HG03135 (cell line): ENCODE measurements at regions not wholly inside any gene's neighbourhood (a gene's known extent, or its start where the extent isn't known, plus 50 kb on each side); places are given as distances from the start of the nearest gene placed in this dataset.

Experiments used
- ATAC-seq: cut with Tn5 transposase; IDR thresholded peaks from one replicate; pipeline ENCODE4 v1.9.1; 2021; ENCODE audit warnings: mild to moderate bottlenecking, moderate library complexity; ENCODE audit not compliant: unreplicated experiment

DNA sequence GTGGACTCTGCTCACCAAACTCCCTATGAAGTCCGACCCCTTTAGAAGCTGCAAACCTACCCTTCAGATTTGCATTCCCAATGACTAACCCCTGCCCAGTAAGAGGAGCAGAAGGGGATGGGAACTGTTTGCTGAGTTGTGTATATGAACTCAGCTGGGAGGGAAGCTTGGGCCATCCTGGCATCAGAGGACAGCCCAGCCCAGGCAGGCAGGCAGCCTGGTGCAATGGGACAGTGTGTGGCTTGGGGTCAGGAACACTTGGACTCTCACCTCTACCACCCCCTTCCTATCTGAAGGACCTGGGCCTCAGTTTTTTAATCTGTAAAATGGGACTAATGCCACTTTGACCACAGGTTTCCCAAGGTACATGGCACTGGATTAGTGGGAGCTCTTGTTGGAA lies 147.4 kb upstream of the GPR26 start:
- no peak for ATAC-seq

DNA sequence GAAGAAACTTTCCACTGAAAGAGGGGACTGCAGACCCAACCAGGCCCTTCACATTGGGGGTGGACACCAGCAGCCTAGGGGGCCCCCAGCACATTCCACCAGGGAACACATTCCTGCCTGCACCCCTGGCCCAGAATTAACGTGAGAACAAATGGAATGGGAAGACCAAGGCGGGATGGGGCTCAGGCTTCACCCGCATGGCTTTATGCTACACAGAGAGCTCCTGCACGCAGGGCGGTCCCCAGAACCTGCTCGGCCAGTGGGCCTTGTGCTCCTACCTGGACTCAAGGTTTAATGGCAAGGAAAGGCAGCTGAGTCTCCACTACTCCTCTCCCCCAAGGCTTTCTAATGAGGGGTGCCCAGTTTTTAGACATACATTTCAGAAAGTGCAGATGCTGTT lies 146.3 kb upstream of the GPR26 start:
- no peak for ATAC-seq

DNA sequence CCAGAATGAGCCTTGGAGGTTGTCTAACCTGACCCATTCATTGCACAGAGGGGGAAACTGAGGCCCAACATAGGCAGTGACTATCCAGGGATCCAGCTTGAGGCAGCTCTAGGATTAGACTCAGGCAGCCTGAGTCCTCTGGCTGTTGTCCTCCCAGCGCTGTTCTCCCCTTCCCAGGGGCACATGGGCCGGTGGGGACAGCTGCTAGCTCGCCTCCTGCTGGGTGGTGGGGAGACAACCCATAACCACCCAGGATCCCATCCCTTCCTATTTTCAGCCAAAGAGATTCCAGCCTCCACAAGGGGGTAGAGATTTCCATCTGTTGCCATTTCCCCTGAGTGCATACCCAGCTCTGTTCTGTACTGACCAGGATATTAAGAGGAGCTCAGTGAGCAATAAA lies 145.1 kb upstream of the GPR26 start:
- ATAC-seq = no peak

DNA sequence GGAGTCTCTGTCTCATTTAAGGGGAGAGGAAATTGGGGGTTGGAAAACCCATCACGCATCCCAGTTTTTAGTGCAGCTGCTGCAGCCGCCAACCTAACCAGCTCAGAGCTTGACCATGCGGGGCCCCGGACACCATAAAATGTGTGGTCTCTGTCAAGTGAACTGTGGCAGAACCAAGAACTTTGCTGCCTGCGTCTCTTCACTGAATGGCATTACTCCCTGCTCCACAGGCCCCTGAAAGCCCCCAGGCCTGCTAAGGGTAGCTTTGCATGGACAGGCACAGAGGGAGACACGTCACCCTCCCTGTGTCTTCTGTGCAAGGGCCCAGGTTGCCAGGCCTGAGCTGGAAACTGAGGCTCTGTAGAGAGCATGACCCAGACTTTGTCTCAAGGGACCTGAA lies 144.6 kb upstream of the GPR26 start:
- ATAC-seq = no peak

DNA sequence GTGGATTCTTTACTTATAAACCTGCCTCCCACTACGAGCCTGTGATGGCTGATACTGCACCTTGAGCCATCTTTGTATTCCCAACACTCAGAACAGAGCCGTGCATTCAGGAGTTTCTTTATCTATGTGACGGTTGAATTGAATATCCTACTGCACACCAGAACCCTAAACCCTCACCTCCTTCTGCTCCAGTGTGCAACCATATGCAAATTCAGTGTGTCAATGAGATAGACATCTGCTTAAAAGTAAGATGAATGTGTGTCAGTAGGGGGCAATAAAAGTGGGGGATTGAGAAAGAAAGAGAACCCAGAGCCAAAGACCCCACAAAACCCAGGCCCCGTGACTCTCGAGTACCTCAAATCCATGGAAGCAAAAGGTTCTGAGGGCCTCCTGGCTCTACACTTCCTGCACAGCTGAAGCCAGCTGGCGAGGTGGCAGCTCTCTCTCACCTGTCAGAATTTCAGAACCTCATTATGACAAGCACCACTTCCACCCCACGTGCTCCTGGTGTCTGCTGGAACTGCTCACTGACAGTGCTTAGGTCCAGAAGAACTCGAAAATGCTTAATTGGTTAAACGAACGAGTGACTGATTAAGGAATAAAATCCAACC lies 143.3 kb upstream of the GPR26 start:
- no peak for ATAC-seq

DNA sequence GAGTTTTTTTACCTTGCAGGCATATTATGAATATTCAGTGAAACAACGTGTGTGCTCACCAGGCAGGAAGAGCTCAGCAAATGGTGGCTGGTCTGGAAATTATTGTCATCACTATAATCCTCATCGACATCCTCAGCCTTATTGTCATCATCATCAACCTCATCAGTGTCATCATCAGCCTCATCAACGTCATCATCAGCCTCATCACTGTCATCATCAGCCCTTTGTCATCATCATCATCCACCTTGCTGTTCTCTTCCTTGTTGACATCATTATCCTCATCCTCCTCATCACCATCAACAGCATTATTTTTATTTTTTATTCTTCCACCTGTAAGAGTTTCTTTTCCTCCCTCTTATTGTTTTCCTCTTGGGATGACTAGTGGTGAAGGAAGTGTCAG lies 142.3 kb upstream of the GPR26 start:
- ATAC-seq = no peak

DNA sequence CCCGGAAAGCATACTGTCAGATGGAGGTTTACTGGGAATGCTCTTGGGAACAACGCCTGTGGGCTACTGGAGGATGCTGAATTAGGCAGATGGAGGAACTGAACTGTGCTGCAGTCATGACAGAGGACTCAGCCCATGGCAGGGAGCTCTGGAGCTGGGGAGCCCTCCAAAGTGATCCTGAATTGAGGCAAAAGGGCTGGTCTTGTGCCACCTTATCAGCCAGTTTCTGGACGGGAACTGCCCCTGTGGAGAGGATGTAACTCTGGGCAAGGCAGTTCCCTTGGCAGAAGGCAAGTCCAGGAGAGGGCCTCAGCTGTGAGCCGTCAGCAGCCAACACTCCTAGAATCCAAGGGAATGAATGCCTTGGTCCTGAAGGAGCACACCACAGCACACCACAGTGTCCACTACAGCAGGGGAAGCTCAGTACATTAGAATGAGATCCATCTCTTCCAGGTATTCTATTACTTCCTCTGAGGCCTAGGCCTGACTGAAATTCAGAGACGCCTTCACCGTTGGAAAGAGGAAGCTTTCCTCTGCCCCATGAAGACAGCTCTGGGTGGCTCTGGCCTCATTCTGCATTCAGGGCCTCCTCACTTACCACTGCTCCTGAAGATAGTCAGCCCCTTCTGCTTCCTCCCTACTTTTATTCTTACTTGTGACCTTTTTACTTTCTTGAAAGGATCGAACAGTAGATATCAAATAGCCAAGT lies 139.6 kb upstream of the GPR26 start:
- ATAC-seq = no peak

DNA sequence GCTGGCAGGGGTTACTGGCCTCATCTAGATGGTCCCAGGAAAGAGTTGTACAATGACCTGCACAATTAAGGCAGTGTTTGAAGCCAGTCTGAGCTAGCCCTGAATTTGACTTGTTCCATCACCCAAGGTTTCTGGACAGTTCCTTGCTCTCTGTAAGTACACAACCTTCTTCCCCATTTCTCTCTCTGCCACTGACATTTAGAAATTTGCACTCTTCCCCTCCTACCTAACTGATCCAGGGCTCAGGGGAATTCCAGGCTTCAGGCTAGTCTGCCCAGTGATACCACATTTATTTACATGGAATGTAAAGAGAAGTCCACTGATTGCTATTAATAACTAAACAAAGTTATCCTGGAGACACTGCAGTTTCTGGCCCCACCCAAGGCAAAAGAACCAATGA lies 139.0 kb upstream of the GPR26 start:
- ATAC-seq = no peak

DNA sequence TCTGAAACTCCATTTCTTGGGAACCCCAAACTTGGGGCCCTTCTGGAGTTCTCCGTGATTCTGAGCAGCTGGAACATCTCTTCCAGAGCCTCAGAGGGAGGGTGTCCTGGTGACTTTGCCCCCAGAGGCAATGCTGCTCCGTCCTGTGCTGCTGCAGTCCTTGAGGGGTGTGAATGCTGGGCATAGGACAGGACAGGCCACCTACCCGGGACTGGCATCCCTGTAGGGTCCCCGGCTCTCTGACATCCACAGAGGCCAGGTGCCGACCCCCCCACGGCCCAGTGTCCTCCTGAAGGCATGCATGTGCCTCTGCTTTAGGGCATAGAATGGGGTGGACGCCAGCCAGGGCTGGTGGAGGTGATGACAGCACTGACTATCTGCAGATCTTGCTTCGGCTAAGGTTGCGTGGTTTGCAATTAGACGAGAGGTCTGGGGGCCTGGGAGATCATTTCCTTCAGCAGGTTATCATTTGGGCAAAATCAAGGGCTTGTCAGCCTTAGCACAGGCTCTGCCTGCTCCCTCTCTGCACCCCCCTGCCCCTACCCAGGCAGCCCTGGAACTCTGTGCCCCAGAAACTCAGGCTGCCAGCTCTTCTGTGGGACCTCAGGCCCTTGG lies 136.9 kb upstream of the GPR26 start:
- ATAC-seq = no peak

DNA sequence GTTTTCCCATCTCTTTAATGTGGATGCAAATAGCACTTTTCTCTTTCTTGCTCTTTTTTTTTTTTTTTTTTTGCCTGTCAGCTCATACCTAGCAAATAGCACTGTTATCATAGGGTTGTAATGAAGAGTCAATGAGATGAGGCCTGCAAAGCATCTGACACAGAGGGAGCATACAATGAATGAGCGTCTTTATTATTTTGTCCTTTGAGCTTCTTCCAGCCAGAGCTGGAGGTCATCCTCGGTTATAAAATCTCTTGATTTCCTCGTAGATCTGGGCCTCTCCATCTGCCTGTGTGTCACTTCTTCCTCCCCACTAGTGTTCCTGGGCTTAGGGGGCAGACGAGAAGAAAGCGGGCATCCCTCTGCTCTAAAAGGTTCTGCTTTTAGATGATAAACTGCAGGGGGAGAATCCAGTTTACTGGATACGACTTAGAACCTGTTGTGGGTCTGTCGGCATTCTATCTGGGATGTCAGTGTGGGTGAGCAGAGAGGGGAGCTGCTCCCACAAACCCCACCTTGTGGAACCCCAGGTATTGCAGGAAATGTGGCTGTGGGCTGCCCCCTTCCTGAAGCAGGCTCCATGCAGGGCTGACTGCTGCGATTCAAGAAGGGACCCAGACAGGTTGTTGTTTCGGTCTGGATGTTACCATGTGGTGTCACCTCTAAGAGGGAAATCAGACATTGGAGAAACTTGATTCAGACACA lies 135.8 kb upstream of the GPR26 start:
- no peak for ATAC-seq

DNA sequence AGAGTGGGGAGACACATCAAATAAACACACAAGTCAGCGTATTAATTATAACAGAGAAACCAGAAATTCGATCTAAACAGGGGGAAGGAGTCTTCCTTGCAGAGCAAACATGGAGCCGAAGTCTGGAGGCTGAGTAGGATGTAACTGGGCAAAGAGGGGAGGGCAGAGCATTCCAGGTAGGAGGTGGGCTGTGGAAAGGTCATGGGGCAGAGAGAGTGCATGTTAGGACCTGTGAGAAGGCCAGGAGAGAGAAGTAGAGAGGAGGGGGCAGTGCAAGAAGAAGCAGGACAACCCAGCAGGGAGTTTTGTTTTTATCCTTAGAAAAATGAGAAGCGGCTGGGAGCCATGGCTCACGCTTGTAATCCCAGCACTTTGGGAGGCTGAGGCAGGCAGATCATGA lies 130.8 kb upstream of the GPR26 start:
- ATAC-seq = no peak

DNA sequence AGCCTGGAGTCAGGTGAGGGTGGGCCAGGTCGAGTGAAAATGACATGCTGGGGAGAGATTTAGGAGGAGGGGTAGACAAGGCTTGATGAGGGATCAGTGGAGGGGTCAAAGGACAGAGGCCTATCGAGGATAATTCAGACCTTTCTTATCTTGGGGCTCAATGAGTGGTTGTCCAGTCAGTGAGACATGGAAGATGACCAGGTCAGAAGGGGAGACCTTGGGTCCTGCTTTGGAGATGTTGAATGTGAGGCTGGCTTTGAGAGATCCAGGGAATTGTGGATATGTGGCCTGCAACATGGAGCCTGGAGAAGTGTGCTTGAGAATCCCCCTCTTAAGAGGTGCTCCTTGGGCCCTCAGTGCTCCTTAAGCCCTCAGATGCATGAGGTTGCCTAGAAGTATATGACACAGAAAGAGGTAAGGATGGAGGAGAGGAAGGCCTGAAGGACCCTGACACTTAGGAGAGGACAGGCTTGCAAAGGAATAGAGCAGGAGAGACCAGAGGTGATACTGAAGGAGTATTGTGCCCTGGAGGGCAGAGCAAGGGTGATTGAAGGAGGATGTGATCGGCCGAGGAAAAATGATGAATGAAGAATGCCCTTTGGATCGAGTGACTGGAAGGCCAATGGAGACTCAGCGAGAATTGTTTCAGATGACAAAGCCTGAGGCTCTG lies 129.8 kb upstream of the GPR26 start:
- no peak for ATAC-seq

DNA sequence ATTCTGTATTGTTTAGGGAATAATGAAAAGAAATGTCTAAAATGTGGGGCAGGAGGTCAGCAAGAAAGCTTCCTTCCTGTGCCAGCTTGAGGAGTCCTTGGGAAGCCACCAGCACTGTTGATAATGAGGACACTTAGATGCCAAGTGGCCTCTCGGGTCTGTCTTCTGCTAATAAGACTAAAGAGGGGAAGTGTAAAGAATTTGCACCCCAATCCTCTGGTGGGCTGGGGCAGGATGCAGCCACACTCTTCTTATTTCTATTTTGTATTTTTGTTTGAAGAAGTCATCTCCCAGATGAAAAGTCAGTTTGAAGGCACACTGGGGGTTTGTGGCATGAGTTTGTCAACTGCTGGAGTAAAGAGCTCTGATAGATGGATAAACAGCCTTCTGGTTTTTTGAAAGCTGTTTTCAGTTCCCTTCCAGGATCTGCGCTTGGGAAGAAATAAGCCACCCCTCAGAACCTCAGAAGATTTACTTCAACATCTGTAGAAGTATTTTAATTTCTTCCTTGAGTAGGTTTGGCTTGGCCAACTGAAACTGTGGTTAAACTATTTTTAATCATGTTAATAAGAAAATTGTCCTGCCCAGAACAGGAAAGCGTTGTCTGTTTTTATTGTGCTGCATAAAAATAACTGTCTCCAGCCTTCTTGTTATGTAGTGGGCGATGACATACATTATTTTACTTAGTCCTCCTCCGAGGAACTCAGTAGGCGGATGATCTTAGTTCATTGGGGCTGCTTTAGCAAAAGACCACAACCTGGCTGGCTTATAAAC lies 128.8 kb upstream of the GPR26 start:
- no peak for ATAC-seq

DNA sequence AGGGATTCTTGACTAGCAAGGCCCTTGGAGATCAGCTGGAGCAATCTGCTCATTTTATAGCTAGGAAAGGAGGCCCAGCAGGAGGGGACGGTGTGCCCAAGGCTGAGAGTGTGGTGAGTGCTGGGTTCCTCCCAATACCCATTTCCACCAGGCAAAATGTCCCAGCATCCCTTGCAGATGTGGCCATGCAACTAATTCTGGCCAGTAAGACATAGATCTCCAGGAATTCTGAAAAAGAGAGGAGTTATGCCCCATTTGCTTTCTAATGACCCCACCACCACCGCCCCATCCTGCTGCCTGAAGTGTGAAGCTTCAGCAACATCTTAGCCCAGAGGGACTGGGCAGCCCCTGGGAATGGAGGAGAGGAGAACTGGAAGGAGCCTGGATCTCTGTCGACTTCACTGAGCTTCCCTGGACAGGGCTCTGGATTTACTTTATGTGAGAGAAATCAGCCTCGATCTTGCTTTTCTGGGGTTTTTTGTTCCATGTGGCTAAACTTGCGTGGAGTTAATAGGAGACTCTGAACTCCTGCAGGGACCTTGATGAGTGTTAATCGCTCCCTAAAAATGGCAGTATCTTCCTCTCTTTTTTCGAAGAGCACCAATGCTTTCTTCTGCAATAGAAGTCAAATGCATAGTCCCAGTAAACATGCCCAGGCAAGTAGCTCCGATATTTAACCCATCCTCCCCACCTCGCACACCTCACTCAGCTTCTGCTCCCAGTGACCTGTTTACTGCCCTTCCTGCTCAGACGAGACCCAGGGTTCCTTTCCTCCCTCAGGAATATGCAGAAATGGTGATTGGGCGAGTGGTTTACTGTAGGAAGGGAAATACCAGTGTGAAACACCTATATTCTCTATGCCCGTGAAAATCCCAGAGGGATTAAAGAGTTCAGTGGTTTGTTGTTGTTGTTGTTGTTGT lies 127.5 kb upstream of the GPR26 start:
- ATAC-seq = no peak

DNA sequence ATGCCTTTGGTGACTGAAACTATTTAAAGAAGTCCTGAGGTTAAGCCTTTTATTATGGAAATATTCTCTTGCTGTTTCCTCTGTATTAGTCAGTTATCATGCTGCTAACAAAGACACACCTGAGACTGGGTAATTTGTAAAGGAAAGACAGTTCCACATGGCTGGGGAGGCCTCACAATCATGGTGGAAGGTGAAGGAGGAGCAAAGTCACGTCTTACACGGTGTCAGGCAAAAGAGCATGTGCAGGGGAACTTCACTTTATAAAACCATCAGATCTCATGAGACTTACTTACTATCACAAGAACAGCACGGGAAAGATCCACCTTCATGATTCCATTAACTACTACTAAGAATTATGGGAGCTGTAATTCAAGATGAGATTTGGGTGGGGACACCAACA lies 121.2 kb upstream of the GPR26 start:
- ATAC-seq = no peak

DNA sequence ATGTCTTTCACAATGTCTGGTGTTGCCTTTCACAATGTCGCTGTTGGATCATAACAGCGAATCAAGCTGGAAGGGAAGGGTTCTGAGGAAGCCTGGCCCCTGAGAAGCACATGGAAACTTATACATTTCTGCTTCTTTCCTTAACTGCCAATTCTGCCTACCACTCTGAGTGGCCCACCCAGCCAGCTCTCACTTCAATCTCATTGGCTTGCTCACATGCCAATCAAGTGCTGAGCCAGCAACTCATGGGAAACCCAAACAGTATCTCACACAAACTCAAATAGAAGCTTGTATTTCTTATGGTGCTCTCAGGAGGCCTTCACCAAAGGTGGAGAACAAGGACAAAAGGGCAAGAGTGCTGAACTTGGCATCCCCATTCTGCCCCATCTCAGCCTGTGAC lies 117.4 kb upstream of the GPR26 start:
- ATAC-seq = no peak

DNA sequence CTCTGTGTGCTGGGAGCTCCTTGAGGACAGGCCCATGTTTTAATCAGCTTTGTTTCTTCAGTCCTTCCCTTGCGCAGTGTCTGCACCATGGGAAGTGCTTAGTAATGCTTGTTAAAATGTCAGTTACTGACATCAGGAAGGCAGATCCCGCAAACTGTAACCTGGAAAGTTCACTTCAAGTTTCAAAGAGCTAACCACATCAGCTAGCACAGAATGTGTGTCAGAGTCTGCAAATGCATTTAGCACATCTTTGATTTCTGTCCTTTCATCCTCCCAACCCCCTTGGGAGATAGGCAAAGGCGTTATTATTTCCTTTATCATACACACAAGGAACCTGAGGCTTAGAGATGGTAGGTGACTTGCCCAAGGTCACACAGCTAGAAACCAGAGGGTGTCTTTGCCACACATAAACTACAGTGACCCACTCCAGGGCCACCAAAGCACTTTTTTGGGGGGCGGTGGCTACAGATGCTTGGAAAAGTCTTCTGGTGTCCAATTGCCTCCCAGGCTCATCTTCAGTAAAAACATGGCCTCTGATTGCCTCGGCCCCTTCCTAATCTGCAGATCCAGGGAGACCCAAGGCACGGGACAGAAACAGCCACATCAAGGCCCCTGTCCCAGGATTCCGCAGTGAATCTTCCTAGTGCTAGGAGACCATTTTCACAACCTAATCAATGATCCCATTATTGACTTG lies 116.2 kb upstream of the GPR26 start:
- no peak for ATAC-seq

DNA sequence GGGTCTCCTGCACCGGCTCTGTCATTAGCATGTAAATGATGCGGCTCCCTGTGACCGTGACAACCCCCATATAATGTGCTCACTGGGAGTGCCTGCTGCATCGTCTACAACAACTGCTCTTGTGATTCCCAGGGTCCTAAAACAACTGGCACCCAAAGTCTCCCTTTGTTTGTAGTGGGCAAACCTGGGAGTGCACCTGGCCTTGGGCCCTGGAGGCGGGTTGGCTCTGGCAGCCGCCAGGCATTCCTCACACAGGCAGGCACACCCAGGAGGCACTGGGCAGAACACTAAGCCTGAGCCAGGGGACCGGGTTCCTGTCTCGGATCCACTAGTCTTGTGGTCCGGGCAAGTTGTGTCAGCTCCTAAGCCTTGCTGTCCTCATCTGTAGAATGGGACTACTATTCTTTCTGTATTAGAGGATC lies 115.5 kb upstream of the GPR26 start:
- ATAC-seq = no peak

DNA sequence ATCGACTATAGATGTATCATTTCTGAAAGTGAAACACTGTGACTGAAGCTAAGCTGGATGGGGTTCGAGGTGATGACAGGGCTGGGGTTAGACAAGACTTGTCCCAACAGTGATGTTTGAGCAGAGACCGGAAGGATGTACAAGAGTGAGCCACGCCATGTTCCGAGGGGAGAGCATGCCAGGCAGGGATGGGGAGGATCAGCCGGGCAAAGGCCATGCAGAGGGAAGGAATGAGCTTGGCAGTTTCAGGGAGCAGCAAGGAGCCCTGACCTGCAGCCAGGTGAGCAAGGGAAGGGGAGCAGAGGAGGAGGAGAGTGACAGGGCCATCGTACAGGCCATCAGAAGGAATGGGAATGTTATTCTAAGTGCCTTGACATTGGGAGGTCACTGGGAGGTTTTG lies 114.9 kb upstream of the GPR26 start:
- no peak for ATAC-seq
